Mucosa of descending colon (tissue), 3 donors: ENCODE measurements at regions not wholly inside any gene's neighbourhood (a gene's known extent, or its start where the extent isn't known, plus 50 kb on each side); places are given as distances from the start of the nearest gene placed in this dataset.
"Not testable (repeated sequence)": the region's sequence is repeated elsewhere in the genome, so short reads cannot be mapped to it uniquely, and the experiment has no call there.

ENCODE experiments used
- ATAC-seq: fragments of 200-7000 bp; cut with Tn5 transposase; one replicate; pipeline ENCODE4 v1.9.1; 2020; ENCODE audit warnings: mild to moderate bottlenecking, moderate library complexity
- DNase-seq, 3 donors: peaks; one replicate each; pipeline ENCODE4 v3.0.0-alpha.2; 2020
- H3K36me3 ChIP-seq: fragments of 200-600 bp; one replicate; pipeline ENCODE4 v1.8.0; 2021; ENCODE audit warnings: low read depth, mild to moderate bottlenecking
- H3K4me1 ChIP-seq: fragments of 200-600 bp; one replicate; pipeline ENCODE4 v1.8.0; 2021; ENCODE audit warnings: low read depth, mild to moderate bottlenecking
- H3K4me3 ChIP-seq: fragments of 200-600 bp; one replicate; pipeline ENCODE4 v1.8.0; 2021; ENCODE audit warnings: mild to moderate bottlenecking
- H3K9me3 ChIP-seq: fragments of 200-600 bp; one replicate; pipeline ENCODE4 v1.8.0; 2021; ENCODE audit warnings: mild to moderate bottlenecking
- intact Hi-C, 2 donors: fragments of 100-400 bp; cut with DNase I in 1 of 2; cut with micrococcal nuclease in 1 of 2; formaldehyde crosslinking; loops; one replicate each; pipeline versions ENCODE4 v1.11.0 to v1.11.1; 2022; cut with DNase I, micrococcal nuclease
- TF ChIP-seq, protein P1 (sequence below): fragments of 200-600 bp; IDR thresholded peaks from one replicate; pipeline ENCODE4 v1.8.0; 2022; ENCODE audit warnings: antibody characterized with exemption, mild to moderate bottlenecking
- donor health status: DM: no; HTN: no; CAD: no; lungs with moderate emphysema.
- donor health status: DM: no; HTN: no; CAD: no.
- donor health status: DM: no; HTN: yes; CAD: no.

GRCh38 chrX:64662876-64663275, 267.6 kb upstream of the MTMR8 start:
- H3K4me3 ChIP-seq: no peak overlapping the region
- DNase-seq: no peak
- ATAC-seq: no peak
- intact Hi-C loops: no loop called here
- H3K4me1 ChIP-seq: no peaks in the 10 kb centered on the region
- H3K36me3 ChIP-seq: no peaks in the 10 kb centered on the region
- TF ChIP-seq, protein P1, sequence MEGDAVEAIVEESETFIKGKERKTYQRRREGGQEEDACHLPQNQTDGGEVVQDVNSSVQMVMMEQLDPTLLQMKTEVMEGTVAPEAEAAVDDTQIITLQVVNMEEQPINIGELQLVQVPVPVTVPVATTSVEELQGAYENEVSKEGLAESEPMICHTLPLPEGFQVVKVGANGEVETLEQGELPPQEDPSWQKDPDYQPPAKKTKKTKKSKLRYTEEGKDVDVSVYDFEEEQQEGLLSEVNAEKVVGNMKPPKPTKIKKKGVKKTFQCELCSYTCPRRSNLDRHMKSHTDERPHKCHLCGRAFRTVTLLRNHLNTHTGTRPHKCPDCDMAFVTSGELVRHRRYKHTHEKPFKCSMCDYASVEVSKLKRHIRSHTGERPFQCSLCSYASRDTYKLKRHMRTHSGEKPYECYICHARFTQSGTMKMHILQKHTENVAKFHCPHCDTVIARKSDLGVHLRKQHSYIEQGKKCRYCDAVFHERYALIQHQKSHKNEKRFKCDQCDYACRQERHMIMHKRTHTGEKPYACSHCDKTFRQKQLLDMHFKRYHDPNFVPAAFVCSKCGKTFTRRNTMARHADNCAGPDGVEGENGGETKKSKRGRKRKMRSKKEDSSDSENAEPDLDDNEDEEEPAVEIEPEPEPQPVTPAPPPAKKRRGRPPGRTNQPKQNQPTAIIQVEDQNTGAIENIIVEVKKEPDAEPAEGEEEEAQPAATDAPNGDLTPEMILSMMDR: no peak
- no peaks in the 10 kb centered on the region for H3K9me3 ChIP-seq

DNA sequence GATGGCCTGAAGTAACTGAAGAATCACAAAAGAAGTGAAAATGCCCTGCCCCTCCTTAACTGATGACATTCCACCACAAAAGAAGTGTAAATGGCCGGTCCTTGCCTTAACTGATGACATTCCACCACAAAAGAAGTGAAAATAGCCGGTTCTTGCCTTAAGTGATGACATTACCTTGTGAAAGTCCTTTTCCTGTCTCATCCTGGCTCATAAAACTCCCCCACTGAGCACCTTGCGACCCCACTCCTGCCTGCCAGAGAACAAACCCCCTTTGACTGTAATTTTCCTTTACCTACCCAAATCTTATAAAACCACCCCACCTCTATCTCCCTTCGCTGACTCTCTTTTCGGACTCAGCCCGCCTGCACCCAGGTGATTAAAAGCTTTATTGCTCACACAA, 262.0 kb upstream of the MTMR8 start:
- H3K4me3 ChIP-seq, DNase-seq, ATAC-seq, H3K9me3 ChIP-seq, intact Hi-C loops, H3K36me3 ChIP-seq, H3K4me1 ChIP-seq: not testable (repeated sequence)

DNA sequence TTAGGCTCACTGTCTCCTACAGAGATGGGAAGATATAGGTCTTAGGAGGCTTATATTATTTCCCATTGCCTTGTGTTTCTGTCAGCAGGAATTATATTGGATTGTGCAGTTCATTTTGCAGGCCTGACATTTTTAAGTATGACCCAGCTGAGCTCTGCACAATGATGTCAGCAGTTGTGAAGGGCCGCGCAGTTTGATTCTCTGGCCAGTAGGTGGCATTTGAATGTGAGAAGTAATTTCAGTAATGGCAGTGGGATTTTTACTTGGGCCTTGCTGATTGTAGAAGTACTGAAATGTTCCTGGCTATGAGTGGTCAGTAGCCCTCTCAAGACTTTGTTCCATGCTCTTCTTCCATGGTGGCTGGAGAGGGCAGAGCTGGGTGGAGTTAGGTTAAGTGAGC, 247.2 kb upstream of the MTMR8 start:
- TF ChIP-seq, protein P1: no peak
- Histone ChIP-seq H3K4me3 (no peak overlapping the region), H3K9me3 (no peaks in the 10 kb centered on the region), H3K4me1 (no peaks in the 10 kb centered on the region), H3K36me3 (no peaks in the 10 kb centered on the region)
- ATAC-seq: no peak
- intact Hi-C loops: no loop called here
- peak in 1 of 3 donors; percentile 4 for DNase-seq
